ENCODE measurements at regions not wholly inside any gene's neighbourhood (a gene's known extent, or its start where the extent isn't known, plus 50 kb on each side); places are given as distances from the start of the nearest gene placed in this dataset.

- H3K9me3 ChIP-seq (ENCODE audit: control insufficient read depth in 2 of 3, insufficient read depth in 1 of 3, low read length in 3 of 3): no peaks in the 10 kb centered on the region
- H3K9ac ChIP-seq (ENCODE audit: low read length in 3 of 3): no peak overlapping the region
- no peak overlapping the region for H3K27ac ChIP-seq (ENCODE audit: low read depth in 2 of 2, low read length in 2 of 2)
- H3K4me3 ChIP-seq (ENCODE audit: low read length in 3 of 3): no peak overlapping the region
- intact Hi-C loops (cut with DNase I): loop anchor here (5.0 kb wide), 1 partner anchor 71 kb away; no protein-coding TSS in a partner anchor
- FAIRE-seq: no peak
- TF ChIP-seq CTCF (IDR thresholded peaks at IDR 0.05; ENCODE audit: borderline replicate concordance, extremely low read depth, insufficient read depth): no peak
- H3K27me3 ChIP-seq (ENCODE audit: control insufficient read depth, insufficient read depth, low read length): no peaks in the 10 kb centered on the region
- H3K4me1 ChIP-seq (ENCODE audit: control insufficient read depth in 2 of 3, insufficient read depth in 2 of 3, low read depth in 1 of 3, low read length in 3 of 3): peaks cover 0 to 2% (median 0%) of the 10 kb centered on the region in 3 donors
- DNase-seq: no peak
- no peaks in the 10 kb centered on the region for H3K36me3 ChIP-seq (ENCODE audit: control insufficient read depth in 2 of 3, insufficient read depth in 3 of 3, low read length in 3 of 3)
Observed at GRCh38 chr11:87423161-87423560, 385.4 kb downstream of the TMEM135 start.

- Histone ChIP-seq H3K9me3 (ENCODE audit: control insufficient read depth in 2 of 3, insufficient read depth in 1 of 3, low read length in 3 of 3) (no peaks in the 10 kb centered on the region), H3K27me3 (ENCODE audit: control insufficient read depth, insufficient read depth, low read length) (no peaks in the 10 kb centered on the region), H3K36me3 (ENCODE audit: control insufficient read depth in 2 of 3, insufficient read depth in 3 of 3, low read length in 3 of 3) (no peaks in the 10 kb centered on the region), H3K4me3 (ENCODE audit: low read length in 3 of 3) (no peak overlapping the region), H3K9ac (ENCODE audit: low read length in 3 of 3) (no peak overlapping the region), H3K27ac (ENCODE audit: low read depth in 2 of 2, low read length in 2 of 2) (no peak overlapping the region), H3K4me1 (ENCODE audit: control insufficient read depth in 2 of 3, insufficient read depth in 2 of 3, low read depth in 1 of 3, low read length in 3 of 3) (peaks cover 0 to 2% (median 0%) of the 10 kb centered on the region in 3 donors)
- intact Hi-C loops (cut with DNase I): loop anchor here (5.0 kb wide), 1 partner anchor 70 kb away; no protein-coding TSS in a partner anchor
- no peak for FAIRE-seq
- no peak for TF ChIP-seq CTCF (IDR thresholded peaks at IDR 0.05; ENCODE audit: borderline replicate concordance, extremely low read depth, insufficient read depth)
- no peak for DNase-seq
Observed at GRCh38 chr11:87422566-87422965, 384.8 kb downstream of the TMEM135 start.

- Histone ChIP-seq H3K9me3 (ENCODE audit: control insufficient read depth in 2 of 3, insufficient read depth in 1 of 3, low read length in 3 of 3) (no peaks in the 10 kb centered on the region), H3K27ac (ENCODE audit: low read depth in 2 of 2, low read length in 2 of 2) (no peak overlapping the region), H3K36me3 (ENCODE audit: control insufficient read depth in 2 of 3, insufficient read depth in 3 of 3, low read length in 3 of 3) (no peaks in the 10 kb centered on the region), H3K9ac (ENCODE audit: low read length in 3 of 3) (no peak overlapping the region), H3K4me1 (ENCODE audit: control insufficient read depth in 2 of 3, insufficient read depth in 2 of 3, low read depth in 1 of 3, low read length in 3 of 3) (peaks cover 0 to 2% (median 0%) of the 10 kb centered on the region in 3 donors), H3K4me3 (ENCODE audit: low read length in 3 of 3) (no peak overlapping the region), H3K27me3 (ENCODE audit: control insufficient read depth, insufficient read depth, low read length) (no peaks in the 10 kb centered on the region)
- peak; percentile 75 for TF ChIP-seq CTCF (IDR thresholded peaks at IDR 0.05; ENCODE audit: borderline replicate concordance, extremely low read depth, insufficient read depth)
- intact Hi-C loops (cut with DNase I): loop anchor here (5.0 kb wide), 1 partner anchor 69 kb away; no protein-coding TSS in a partner anchor
- FAIRE-seq (peak; percentile 38), DNase-seq (peak in 3 of 5 donors; percentile 56 to 87 (median 82))
Observed at GRCh38 chr11:87421422-87421821, 383.7 kb downstream of the TMEM135 start.

GRCh38 chr11:87417951-87418350 lies 380.2 kb downstream of the TMEM135 start:
- Histone ChIP-seq H3K9ac (ENCODE audit: low read length in 3 of 3) (no peak overlapping the region), H3K9me3 (ENCODE audit: control insufficient read depth in 2 of 3, insufficient read depth in 1 of 3, low read length in 3 of 3) (no peaks in the 10 kb centered on the region), H3K27me3 (ENCODE audit: control insufficient read depth, insufficient read depth, low read length) (no peaks in the 10 kb centered on the region), H3K27ac (ENCODE audit: low read depth in 2 of 2, low read length in 2 of 2) (no peak overlapping the region), H3K4me1 (ENCODE audit: control insufficient read depth in 2 of 3, insufficient read depth in 2 of 3, low read depth in 1 of 3, low read length in 3 of 3) (peaks cover 0 to 2% (median 0%) of the 10 kb centered on the region in 3 donors), H3K36me3 (ENCODE audit: control insufficient read depth in 2 of 3, insufficient read depth in 3 of 3, low read length in 3 of 3) (no peaks in the 10 kb centered on the region), H3K4me3 (ENCODE audit: low read length in 3 of 3) (no peak overlapping the region)
- no peak for FAIRE-seq
- DNase-seq: no peak
- TF ChIP-seq CTCF (IDR thresholded peaks at IDR 0.05; ENCODE audit: borderline replicate concordance, extremely low read depth, insufficient read depth): no peak
- intact Hi-C loops (cut with DNase I): no loop called here
